GM12891 (cell line): ENCODE measurements at regions not wholly inside any gene's neighbourhood (a gene's known extent, or its start where the extent isn't known, plus 50 kb on each side); places are given as distances from the start of the nearest gene placed in this dataset.

Experiments
- POLR2A ChIP-seq: IDR thresholded peaks from 2 replicates; pipeline ENCODE4 v1.6.1; 2011; ENCODE audit warnings: low read depth, low read length, control low read depth
- POLR2AphosphoS5 ChIP-seq: IDR thresholded peaks from 2 replicates; pipeline ENCODE4 v1.6.1; 2011; ENCODE audit warnings: low read depth, low read length, control low read depth
- SPI1 ChIP-seq: IDR thresholded peaks from 2 replicates; pipeline ENCODE4 v1.6.1; 2011; ENCODE audit warnings: low read depth, low read length, control low read depth
- TAF1 ChIP-seq: IDR thresholded peaks from 2 replicates; pipeline ENCODE4 v1.6.1; 2011; ENCODE audit warnings: low read depth, low read length, control low read depth

- TF ChIP-seq TAF1 (no peak), POLR2AphosphoS5 (no peak), POLR2A (no peak), SPI1 (no peak)
Observed at GRCh38 chr4:3825530-3825929, 59.3 kb downstream of the ADRA2C start.
